RWPE2 (cell line): ENCODE measurements at regions not wholly inside any gene's neighbourhood (a gene's known extent, or its start where the extent isn't known, plus 50 kb on each side); places are given as distances from the start of the nearest gene placed in this dataset.

Source experiments
- ATAC-seq: fragments of 200-7000 bp; cut with Tn5 transposase; 3 replicates; pipeline ENCODE4 v1.9.1; 2021; ENCODE audit warnings: low read depth
- DNase-seq: peaks from one replicate; pipeline ENCODE4 v3.0.0-alpha.2; 2020; ENCODE audit warnings: low spot score
- H3K27ac ChIP-seq: fragments of 450-650 bp; 2 replicates; pipeline ENCODE4 v1.5.1; 2017; ENCODE audit warnings: mild to moderate bottlenecking; ENCODE audit not compliant: poor library complexity, severe bottlenecking
- H3K27me3 ChIP-seq: fragments of 250-450 bp; sonication (Bioruptor Pico); 2 replicates; pipeline ENCODE4 v1.5.1; 2021; ENCODE audit warnings: mild to moderate bottlenecking, moderate library complexity; ENCODE audit not compliant: insufficient read depth, poor library complexity, severe bottlenecking
- H3K36me3 ChIP-seq: fragments of 250-450 bp; sonication (Bioruptor Pico); 2 replicates; pipeline ENCODE4 v1.5.1; 2020; ENCODE audit warnings: low read depth, mild to moderate bottlenecking, moderate library complexity
- H3K4me1 ChIP-seq: fragments of 250-450 bp; sonication (Bioruptor Pico); 2 replicates; pipeline ENCODE4 v1.5.1; 2021; ENCODE audit warnings: mild to moderate bottlenecking, moderate library complexity; ENCODE audit not compliant: insufficient read depth, poor library complexity, severe bottlenecking
- H3K4me3 ChIP-seq: fragments of 250-450 bp; sonication (Bioruptor Pico); 2 replicates; pipeline ENCODE4 v1.5.1; 2021; ENCODE audit warnings: mild to moderate bottlenecking, moderate library complexity; ENCODE audit not compliant: severe bottlenecking
- H3K9me3 ChIP-seq: fragments of 250-450 bp; sonication (Bioruptor Pico); 2 replicates; pipeline ENCODE4 v1.5.1; 2021; ENCODE audit warnings: mild to moderate bottlenecking, moderate library complexity; ENCODE audit not compliant: severe bottlenecking
- CTCF ChIP-seq: fragments of 450-650 bp; IDR thresholded peaks from one replicate; pipeline ENCODE4 v1.5.1; 2017; ENCODE audit warnings: mild to moderate bottlenecking, moderate library complexity; ENCODE audit not compliant: poor library complexity, severe bottlenecking

- Histone ChIP-seq H3K27me3 (no peaks in the 10 kb centered on the region), H3K36me3 (no peaks in the 10 kb centered on the region), H3K27ac (no peak overlapping the region), H3K4me3 (no peak overlapping the region), H3K9me3 (no peaks in the 10 kb centered on the region), H3K4me1 (no peaks in the 10 kb centered on the region)
- no peak for ATAC-seq
- no peak for TF ChIP-seq CTCF
- DNase-seq: no peak
Observed at GRCh38 chr2:241974096-241974495, 104.6 kb downstream of the RTP5 start.

DNA sequence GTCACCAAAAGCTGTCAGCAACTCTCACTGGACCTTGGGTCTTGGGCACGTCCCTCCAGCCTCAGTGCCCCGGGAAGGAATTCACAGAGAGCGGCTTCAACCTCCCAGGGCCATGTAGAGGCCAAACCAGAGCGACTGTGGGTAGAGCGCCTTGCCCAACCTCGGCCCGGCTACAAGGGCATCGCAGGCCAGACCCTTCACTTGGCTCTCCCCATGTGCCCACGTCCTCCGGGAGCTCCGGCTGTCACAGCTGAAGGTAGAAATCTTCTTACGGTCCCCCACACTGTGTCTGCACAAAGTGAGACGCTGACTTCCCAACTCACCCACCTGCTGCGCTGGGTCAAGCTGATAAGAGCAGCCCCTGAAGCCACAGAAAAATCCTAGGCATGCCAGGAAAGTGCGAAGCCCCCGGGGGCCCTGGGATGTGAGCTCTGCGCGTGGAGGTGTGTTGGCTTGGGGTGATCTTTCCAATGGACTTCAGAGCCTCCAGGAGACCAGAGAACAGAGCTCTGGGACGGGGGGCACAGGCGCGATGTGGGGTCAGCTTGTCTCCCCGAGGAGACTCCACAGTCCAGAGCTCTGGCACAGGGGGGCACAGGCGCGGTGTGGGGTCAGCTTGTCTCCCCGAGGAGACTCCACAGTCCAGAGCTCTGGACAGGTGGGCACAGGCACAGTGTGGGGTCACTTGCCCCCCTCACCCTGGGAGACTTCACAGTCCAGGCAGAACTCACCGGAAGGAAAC, 105.5 kb downstream of the RTP5 start:
- no peak for DNase-seq
- H3K27me3 ChIP-seq: no peaks in the 10 kb centered on the region

GRCh38 chr2:241975593-241976284, 106.2 kb downstream of the RTP5 start:
- Histone ChIP-seq H3K27me3 (no peaks in the 10 kb centered on the region), H3K27ac (no peak overlapping the region), H3K36me3 (no peaks in the 10 kb centered on the region), H3K4me3 (no peak overlapping the region), H3K9me3 (no peaks in the 10 kb centered on the region), H3K4me1 (no peaks in the 10 kb centered on the region)
- ATAC-seq (no peak), DNase-seq (no peak)
- no peak for TF ChIP-seq CTCF

More for the DNA sequence above, 105.5 kb downstream of the RTP5 start:
- TF ChIP-seq CTCF: no peak
- Histone ChIP-seq H3K36me3 (no peaks in the 10 kb centered on the region), H3K4me3 (no peak overlapping the region), H3K4me1 (no peaks in the 10 kb centered on the region), H3K27ac (no peak overlapping the region), H3K9me3 (no peaks in the 10 kb centered on the region)
- ATAC-seq: no peak

GRCh38 chr2:241976296-241976695, 106.8 kb downstream of the RTP5 start:
- no peak for ATAC-seq
- no peak for TF ChIP-seq CTCF

More at GRCh38 chr2:241976296-241976695, 106.8 kb downstream of the RTP5 start:
- no peak overlapping the region for H3K4me3 ChIP-seq
- no peaks in the 10 kb centered on the region for H3K36me3 ChIP-seq
- H3K9me3 ChIP-seq: no peaks in the 10 kb centered on the region
- no peak overlapping the region for H3K27ac ChIP-seq
- H3K27me3 ChIP-seq: no peaks in the 10 kb centered on the region
- DNase-seq: no peak
- H3K4me1 ChIP-seq: no peaks in the 10 kb centered on the region
